ENCODE measurements at regions not wholly inside any gene's neighbourhood (a gene's known extent, or its start where the extent isn't known, plus 50 kb on each side); places are given as distances from the start of the nearest gene placed in this dataset.

GRCh38 chr17:34773036-34773435 lies 188.2 kb downstream of the CCT6B start:
- CTCF ChIA-PET = no interaction called here
- DNase-seq = no peak

GRCh38 chr17:34771891-34772290 lies 189.4 kb downstream of the CCT6B start:
- H3K27ac ChIP-seq (ENCODE audit: low read depth in 1 of 2, low read length in 2 of 2) = no peak overlapping the region
- no peaks in the 10 kb centered on the region for H3K9me3 ChIP-seq (ENCODE audit: control insufficient read depth in 1 of 2, insufficient read depth in 1 of 2, low read length in 2 of 2)
- DNase-seq (no peak), ATAC-seq (ENCODE audit: poor library complexity) (no peak)
- H3K36me3 Mint-ChIP-seq (ENCODE audit: low read depth) = no peaks in the 10 kb centered on the region
- H3K4me1 ChIP-seq (ENCODE audit: insufficient read depth, low read length) = no peaks in the 10 kb centered on the region
- H3K27ac Mint-ChIP-seq = no peak overlapping the region
- no peak for TF ChIP-seq CTCF (IDR thresholded peaks at IDR 0.05)
- CTCF ChIA-PET = no interaction called here
- no peaks in the 10 kb centered on the region for H3K36me3 ChIP-seq (ENCODE audit: insufficient read depth, low read length)
- no peaks in the 10 kb centered on the region for H3K4me1 Mint-ChIP-seq (ENCODE audit: low read depth)
- no peak overlapping the region for H3K4me3 ChIP-seq (ENCODE audit: low read length)
- H3K27me3 Mint-ChIP-seq = peaks cover 20% of the 10 kb centered on the region
- no peaks in the 10 kb centered on the region for H3K9me3 Mint-ChIP-seq
- intact Hi-C loops (cut with DNase I, micrococcal nuclease) = no loop called here
- H3K27me3 ChIP-seq (ENCODE audit: control insufficient read depth in 1 of 2, insufficient read depth in 2 of 2, low read length in 2 of 2) = peaks cover 3 to 14% of the 10 kb centered on the region in 2 experiments
- H3K4me3 Mint-ChIP-seq = no peak overlapping the region
- POLR2A ChIA-PET = no interaction called here

More at GRCh38 chr17:34773036-34773435, 188.2 kb downstream of the CCT6B start:
- Mint-ChIP-seq H3K4me1 (ENCODE audit: low read depth) (no peaks in the 10 kb centered on the region), H3K4me3 (no peak overlapping the region), H3K27ac (no peak overlapping the region), H3K9me3 (no peaks in the 10 kb centered on the region), H3K36me3 (ENCODE audit: low read depth) (no peaks in the 10 kb centered on the region), H3K27me3 (peaks cover 20% of the 10 kb centered on the region)
- POLR2A ChIA-PET = no interaction called here
- H3K27me3 ChIP-seq (ENCODE audit: control insufficient read depth in 1 of 2, insufficient read depth in 2 of 2, low read length in 2 of 2) = peaks cover 3 to 14% of the 10 kb centered on the region in 2 experiments
- no peaks in the 10 kb centered on the region for H3K36me3 ChIP-seq (ENCODE audit: insufficient read depth, low read length)
- H3K4me3 ChIP-seq (ENCODE audit: low read length) = no peak overlapping the region
- H3K4me1 ChIP-seq (ENCODE audit: insufficient read depth, low read length) = no peaks in the 10 kb centered on the region
- TF ChIP-seq CTCF (IDR thresholded peaks at IDR 0.05) = no peak
- intact Hi-C loops (cut with DNase I, micrococcal nuclease) = no loop called here
- H3K27ac ChIP-seq (ENCODE audit: low read depth in 1 of 2, low read length in 2 of 2) = no peak overlapping the region
- H3K9me3 ChIP-seq (ENCODE audit: control insufficient read depth in 1 of 2, insufficient read depth in 1 of 2, low read length in 2 of 2) = no peaks in the 10 kb centered on the region
- ATAC-seq (ENCODE audit: poor library complexity) = no peak

- ChIA-PET POLR2A (no interaction called here), CTCF (no interaction called here)
- no peaks in the 10 kb centered on the region for H3K9me3 ChIP-seq (ENCODE audit: control insufficient read depth in 1 of 2, insufficient read depth in 1 of 2, low read length in 2 of 2)
- TF ChIP-seq CTCF (IDR thresholded peaks at IDR 0.05) = no peak
- no peak overlapping the region for H3K27ac Mint-ChIP-seq
- H3K4me3 Mint-ChIP-seq = no peak overlapping the region
- ATAC-seq (ENCODE audit: poor library complexity) = no peak
- H3K27ac ChIP-seq (ENCODE audit: low read depth in 1 of 2, low read length in 2 of 2) = no peak overlapping the region
- H3K36me3 Mint-ChIP-seq (ENCODE audit: low read depth) = no peaks in the 10 kb centered on the region
- H3K4me1 Mint-ChIP-seq (ENCODE audit: low read depth) = no peaks in the 10 kb centered on the region
- intact Hi-C loops (cut with DNase I, micrococcal nuclease) = no loop called here
- no peak for DNase-seq
- H3K36me3 ChIP-seq (ENCODE audit: insufficient read depth, low read length) = no peaks in the 10 kb centered on the region
- H3K4me3 ChIP-seq (ENCODE audit: low read length) = no peak overlapping the region
- no peaks in the 10 kb centered on the region for H3K9me3 Mint-ChIP-seq
- H3K27me3 ChIP-seq (ENCODE audit: control insufficient read depth in 1 of 2, insufficient read depth in 2 of 2, low read length in 2 of 2) = peaks cover 3 to 14% of the 10 kb centered on the region in 2 experiments
- peaks cover 12% of the 10 kb centered on the region for H3K27me3 Mint-ChIP-seq
- H3K4me1 ChIP-seq (ENCODE audit: insufficient read depth, low read length) = no peaks in the 10 kb centered on the region
Measured at GRCh38 chr17:34770586-34770985, 190.7 kb downstream of the CCT6B start.

Measured in CD4-positive, alpha-beta T cell (primary cell).